ENCODE measurements at regions not wholly inside any gene's neighbourhood (a gene's known extent, or its start where the extent isn't known, plus 50 kb on each side); places are given as distances from the start of the nearest gene placed in this dataset.

DNA sequence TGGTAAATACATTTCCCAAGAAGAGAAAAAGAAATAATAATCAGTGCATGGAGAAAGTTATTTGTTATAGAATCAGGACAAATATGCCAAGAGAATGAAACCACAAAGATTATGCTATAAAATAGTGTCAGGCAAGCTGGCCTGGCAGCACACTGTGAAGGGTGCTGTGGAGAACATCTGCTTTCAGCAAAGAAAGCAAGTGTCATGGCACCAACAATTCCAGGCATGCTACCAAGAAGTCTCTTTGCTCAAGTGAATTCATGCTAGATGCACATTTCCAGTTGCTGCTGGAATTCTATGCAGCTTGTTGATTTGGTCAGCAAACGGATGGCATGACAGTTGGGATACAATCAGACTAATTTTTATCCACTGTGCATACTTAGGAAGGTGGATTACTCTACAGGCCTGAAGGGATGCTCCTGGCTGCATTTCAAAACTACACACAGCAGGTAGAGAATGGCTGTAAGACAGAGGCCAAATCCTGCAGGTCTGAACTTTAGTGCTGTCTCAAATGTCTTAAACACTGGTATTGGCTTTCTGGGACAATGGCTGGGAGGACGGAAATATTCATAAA is 154.6 kb upstream of the FAT1 start:
- Histone ChIP-seq H3K9me3 (ENCODE audit: insufficient read depth in 2 of 2, low read depth in 1 of 2, low read length in 1 of 2) (no peaks in the 10 kb centered on the region; a peak in 1 of 4 replicates), H4K5ac (ENCODE audit: insufficient read length, low read depth, low read length) (no peak overlapping the region), H2BK15ac (ENCODE audit: low read length) (no peak overlapping the region), H3K4me2 (ENCODE audit: insufficient read depth in 1 of 2, low read depth in 2 of 2, low read length in 2 of 2) (no peak overlapping the region), H3K27me3 (replicated peaks in 1 of 4; ENCODE audit: control insufficient read depth in 3 of 4, extremely low read depth in 1 of 4, insufficient read depth in 3 of 4, low read length in 3 of 4) (no peaks in the 10 kb centered on the region), H4K8ac (ENCODE audit: extremely low read depth, insufficient read depth, low read length) (no peak overlapping the region), H3K9ac (replicated peaks in 1 of 4; ENCODE audit: extremely low read depth in 1 of 4, low read depth in 3 of 4, low read length in 3 of 4) (no peak overlapping the region), H2AFZ (ENCODE audit: low read length) (no peak overlapping the region), H3K79me1 (ENCODE audit: low read depth, low read length) (no peaks in the 10 kb centered on the region), H3K36me3 (ENCODE audit: control insufficient read depth in 2 of 4, insufficient read depth in 4 of 4, low read length in 3 of 4) (no peaks in the 10 kb centered on the region), H3K14ac (ENCODE audit: insufficient read length) (no peak overlapping the region), H3K27ac (ENCODE audit: low read depth, low read length) (no peak overlapping the region), H3K23me2 (ENCODE audit: low read depth, low read length) (peaks cover 3% of the 10 kb centered on the region; the same call in 1 of the 2 replicates), H4K20me1 (replicated peaks in 1 of 2; ENCODE audit: control insufficient read depth in 1 of 2, insufficient read depth in 2 of 2, low read length in 2 of 2) (no peaks in the 10 kb centered on the region), H2BK5ac (ENCODE audit: low read depth, low read length) (no peak overlapping the region), H3K56ac (replicated peaks; ENCODE audit: insufficient read length, low read depth, low read length) (no peak overlapping the region), H2BK12ac (ENCODE audit: low read depth, low read length) (no peak overlapping the region), H4K91ac (replicated peaks; ENCODE audit: insufficient read length, low read length) (no peak overlapping the region), H2AK5ac (ENCODE audit: low read depth, low read length) (no peak overlapping the region), H3K23ac (ENCODE audit: insufficient read length) (no peak overlapping the region), H3K4ac (replicated peaks; ENCODE audit: insufficient read length, low read depth, low read length) (no peak overlapping the region), H3K4me3 (ENCODE audit: extremely low read depth in 1 of 4, insufficient read depth in 2 of 4, low read depth in 3 of 4, low read length in 4 of 4) (no peak overlapping the region), H2BK120ac (replicated peaks; ENCODE audit: low read depth, low read length) (no peak overlapping the region), H3K4me1 (replicated peaks in 1 of 4; ENCODE audit: control insufficient read depth in 3 of 4, insufficient read depth in 4 of 4, low read length in 3 of 4) (no peaks in the 10 kb centered on the region), H2BK20ac (ENCODE audit: low read length) (no peak overlapping the region), H3K18ac (ENCODE audit: extremely low read depth, low read length) (no peak overlapping the region), H3K79me2 (ENCODE audit: control insufficient read depth in 1 of 2, insufficient read depth in 2 of 2, low read length in 2 of 2) (no peaks in the 10 kb centered on the region)
- ChIA-PET POLR2A (ENCODE audit: partially characterized antibody) (no interaction called here), CTCF (ENCODE audit: partially characterized antibody) (no interaction called here)
- 88% methylated on average over 2 of the region's 2 CpGs; no CpG with 5 or more reads in 1 of the 2 experiments for WGBS, 2 experiments (ENCODE audit: extremely low coverage in 1 of 2, insufficient coverage in 1 of 2, insufficient read length in 1 of 2, insufficient replicate concordance in 2 of 2, low coverage in 1 of 2, low lambda C conversion rate in 2 of 2, missing lambda C conversion rate in 1 of 2)
- FAIRE-seq, result no peak
- no peak for DNase-seq (ENCODE audit: low read depth in 1 of 2, low spot score in 2 of 2)
- TF ChIP-seq TAF7 (optimal IDR thresholded peaks at IDR 0.05; ENCODE audit: borderline replicate concordance, low read depth, low read length) (no peak), SP1 (IDR thresholded peaks at IDR 0.05; ENCODE audit: low read depth, low read length) (no peak), PHF8 (conservative IDR thresholded peaks at IDR 0.05; ENCODE audit: low read depth, low read length) (no peak), MAFK (IDR thresholded peaks at IDR 0.05; ENCODE audit: low read depth, low read length) (no peak), CBX5 (IDR thresholded peaks at IDR 0.05; ENCODE audit: low read depth, low read length) (no peak), KDM1A (IDR thresholded peaks at IDR 0.05; ENCODE audit: borderline replicate concordance, low read length) (no peak)

Data from H1 (cell line).